DMS153 (cell line): ENCODE measurements at regions not wholly inside any gene's neighbourhood (a gene's known extent, or its start where the extent isn't known, plus 50 kb on each side); places are given as distances from the start of the nearest gene placed in this dataset.
"Not testable (repeated sequence)": the region's sequence is repeated elsewhere in the genome, so short reads cannot be mapped to it uniquely, and the experiment has no call there.

Experiments used
- DNase-seq: peaks from one replicate; lab custom pipeline; 2025; lab: John Stamatoyannopoulos, UW

GRCh38 chr3:61444782-61445181, 116.6 kb upstream of the PTPRG start:
- no peak for DNase-seq

GRCh38 chr3:61445924-61446323, 115.4 kb upstream of the PTPRG start:
- DNase-seq: no peak

- no peak for DNase-seq
These were observed 115.0 kb upstream of the PTPRG start for GRCh38 chr3:61446341-61446740.

- DNase-seq: no peak
These were observed 113.0 kb upstream of the PTPRG start for GRCh38 chr3:61448378-61448777.

- no peak for DNase-seq
These were observed 111.9 kb upstream of the PTPRG start for GRCh38 chr3:61449327-61450040.

GRCh38 chr3:61450866-61451265, 110.5 kb upstream of the PTPRG start:
- no peak for DNase-seq

- DNase-seq: no peak
These were observed 109.5 kb upstream of the PTPRG start for GRCh38 chr3:61451841-61452240.

GRCh38 chr3:61452535-61453090, 108.8 kb upstream of the PTPRG start:
- no peak for DNase-seq

- DNase-seq: no peak
These were observed 107.3 kb upstream of the PTPRG start for GRCh38 chr3:61454006-61454585.

- DNase-seq: no peak
These were observed 106.6 kb upstream of the PTPRG start for GRCh38 chr3:61454801-61455200.

- DNase-seq: no peak
These were observed 100.7 kb upstream of the PTPRG start for GRCh38 chr3:61460636-61461035.

GRCh38 chr3:61463191-61463590, 98.2 kb upstream of the PTPRG start:
- no peak for DNase-seq

GRCh38 chr3:61464518-61465140, 96.7 kb upstream of the PTPRG start:
- DNase-seq: peak; percentile 57

- no peak for DNase-seq
These were observed 95.0 kb upstream of the PTPRG start for GRCh38 chr3:61466357-61466756.

- DNase-seq: no peak
These were observed 77.4 kb upstream of the PTPRG start for GRCh38 chr3:61483997-61484396.

- DNase-seq: no peak
These were observed 68.0 kb upstream of the PTPRG start for GRCh38 chr3:61493339-61493738.

- DNase-seq: not testable (repeated sequence)
These were observed 67.1 kb upstream of the PTPRG start for GRCh38 chr3:61494309-61494708.

GRCh38 chr3:61497463-61497862, 63.9 kb upstream of the PTPRG start:
- no peak for DNase-seq

GRCh38 chr3:61505197-61505596, 56.2 kb upstream of the PTPRG start:
- no peak for DNase-seq

- no peak for DNase-seq
These were observed 53.4 kb upstream of the PTPRG start for GRCh38 chr3:61507946-61508345.
